ENCODE measurements at regions not wholly inside any gene's neighbourhood (a gene's known extent, or its start where the extent isn't known, plus 50 kb on each side); places are given as distances from the start of the nearest gene placed in this dataset.

- POLR2A ChIA-PET, result no interaction called here
- H3K79me2 ChIP-seq (ENCODE audit: control insufficient read depth, insufficient read depth, low read length), result no peaks in the 10 kb centered on the region
- H3K9ac ChIP-seq (ENCODE audit: control insufficient read depth, insufficient read depth, low read length), result no peak overlapping the region
- H3K9me3 ChIP-seq (replicated peaks; ENCODE audit: control insufficient read depth, insufficient read depth, low read length), result no peaks in the 10 kb centered on the region
- no peaks in the 10 kb centered on the region for H4K20me1 ChIP-seq (ENCODE audit: control insufficient read depth, insufficient read depth)
- in situ Hi-C loops (cut with MboI) (no loop called here), intact Hi-C loops (cut with micrococcal nuclease; ENCODE audit: unreplicated experiment) (no loop called here)
- ATAC-seq (no peak), FAIRE-seq (no peak), DNase-seq (ENCODE audit: low read depth, low spot score) (no peak)
- CTCF ChIA-PET, result no interaction called here
- H3K27ac ChIP-seq (ENCODE audit: control insufficient read depth, insufficient read depth), result no peak overlapping the region
- no CpG with 5 or more reads among the region's 1 CpG for WGBS (ENCODE audit: insufficient coverage, insufficient replicate concordance, low lambda C conversion rate, missing lambda C conversion rate)
- no peak overlapping the region for H3K4me2 ChIP-seq (ENCODE audit: control insufficient read depth, insufficient read depth)
- RAD21 ChIA-PET (ENCODE audit: unreplicated experiment), result no interaction called here
- SMC1A ChIA-PET (ENCODE audit: uncharacterized antibody, unreplicated experiment), result no interaction called here
- no peaks in the 10 kb centered on the region for H3K36me3 ChIP-seq (ENCODE audit: control insufficient read depth in 2 of 2, insufficient read depth in 2 of 2, low read length in 1 of 2)
- H3K4me3 ChIP-seq, result no peak overlapping the region
- no TSS peak for BruUV-seq (replicated peaks)
- H3K27me3 ChIP-seq (replicated peaks in 1 of 2; ENCODE audit: control insufficient read depth in 2 of 2, insufficient read depth in 2 of 2, low read length in 1 of 2), result no peaks in the 10 kb centered on the region
- TF ChIP-seq ZBED1 (IDR thresholded peaks at IDR 0.05; ENCODE audit: borderline replicate concordance) (no peak), ZBTB11 (CRISPR knock-in tag; IDR thresholded peaks at IDR 0.05) (no peak), TCF7 (IDR thresholded peaks at IDR 0.05; ENCODE audit: borderline replicate concordance) (no peak), POLR2AphosphoS2 (IDR thresholded peaks at IDR 0.05; ENCODE audit: low read depth, low read length) (no peak), FOS (IDR thresholded peaks at IDR 0.05; ENCODE audit: borderline replicate concordance, extremely low read depth, insufficient read length) (no peak), NR2C2 (IDR thresholded peaks at IDR 0.05; ENCODE audit: borderline replicate concordance, control insufficient read depth, insufficient read length, low read depth) (no peak), NR2F1 (conservative IDR thresholded peaks at IDR 0.05) (no peak), BRCA1 (IDR thresholded peaks at IDR 0.05; ENCODE audit: low read depth, low read length) (no peak), NFIC (IDR thresholded peaks at IDR 0.05; ENCODE audit: low read depth, low read length) (no peak), YBX1 (IDR thresholded peaks at IDR 0.05) (no peak), NRF1 (conservative IDR thresholded peaks at IDR 0.05; ENCODE audit: low read depth, low read length) (no peak), STAT3 (IDR thresholded peaks at IDR 0.05; ENCODE audit: low read depth, low read length) (no peak), MYB (IDR thresholded peaks at IDR 0.05; ENCODE audit: borderline replicate concordance, low read depth, low read length) (no peak), NR2C1 (IDR thresholded peaks at IDR 0.05) (no peak), CHD2 (IDR thresholded peaks at IDR 0.05; ENCODE audit: borderline replicate concordance, low read depth, low read length) (no peak)
- H3K4me1 ChIP-seq (ENCODE audit: control insufficient read depth, insufficient read depth, low read length), result no peaks in the 10 kb centered on the region
- no peak overlapping the region for H2AFZ ChIP-seq (ENCODE audit: control insufficient read depth, low read depth, low read length)
Measured at GRCh38 chr13:44176173-44176572, 197.5 kb upstream of the SERP2 start.

Measured in GM12878 (cell line).